Osteoblast (primary cell): ENCODE measurements at regions not wholly inside any gene's neighbourhood (a gene's known extent, or its start where the extent isn't known, plus 50 kb on each side); places are given as distances from the start of the nearest gene placed in this dataset.
A peak's percentile ranks its signal among the peaks of the same experiment; 100 is the strongest.

Experiments
- DNase-seq: peaks from one replicate; pipeline ENCODE4 v3.0.0; 2011; ENCODE audit warnings: low spot score, mixed read lengths; ENCODE audit not compliant: insufficient read length; ENCODE audit errors: missing footprints
- H2AFZ ChIP-seq: 2 replicates; pipeline ENCODE4 v1.6.0; 2011; ENCODE audit warnings: mild to moderate bottlenecking, low read length
- H3K27ac ChIP-seq: 2 replicates; pipeline ENCODE4 v1.5.1; 2011; ENCODE audit warnings: mild to moderate bottlenecking, low read depth, low read length, moderate library complexity
- H3K27me3 ChIP-seq: 2 replicates; pipeline ENCODE4 v1.6.0; 2012; ENCODE audit warnings: mild to moderate bottlenecking, control low read depth, inconsistent platforms, low read length, moderate library complexity; ENCODE audit not compliant: insufficient read depth
- H3K36me3 ChIP-seq: 2 replicates; pipeline ENCODE4 v1.5.1; 2011; ENCODE audit warnings: mild to moderate bottlenecking, low read length, control low read depth, moderate library complexity; ENCODE audit not compliant: insufficient read depth
- H3K4me1 ChIP-seq: 2 replicates; pipeline ENCODE4 v1.5.1; 2011; ENCODE audit warnings: mild to moderate bottlenecking, low read length, control low read depth, moderate library complexity; ENCODE audit not compliant: insufficient read depth
- H3K4me2 ChIP-seq: 2 replicates; pipeline ENCODE4 v1.6.0; 2011; ENCODE audit warnings: mild to moderate bottlenecking, low read length; ENCODE audit not compliant: insufficient read depth
- H3K4me3 ChIP-seq: fragments of 200-600 bp; sonication (generic); 3 replicates; pipeline ENCODE4 v1.5.1; 2012; ENCODE audit warnings: mild to moderate bottlenecking, low read length, inconsistent platforms; ENCODE audit not compliant: insufficient read depth
- H3K79me2 ChIP-seq: 2 replicates; pipeline ENCODE4 v1.6.0; 2012; ENCODE audit warnings: mild to moderate bottlenecking, low read length, control low read depth, inconsistent platforms; ENCODE audit not compliant: insufficient read depth
- H3K9me3 ChIP-seq: 2 replicates; pipeline ENCODE4 v1.5.1; 2011; ENCODE audit warnings: low read depth, low read length, control low read depth
- H4K20me1 ChIP-seq: 2 replicates; pipeline ENCODE4 v1.6.0; 2012; ENCODE audit warnings: mild to moderate bottlenecking, low read length, control low read depth; ENCODE audit not compliant: insufficient read depth
- TF ChIP-seq, protein P1 (sequence below): IDR thresholded peaks from 2 replicates; pipeline ENCODE4 v1.5.1; 2011; ENCODE audit warnings: mild to moderate bottlenecking, low read depth, low read length, moderate library complexity; ENCODE audit errors: extremely low read depth

DNA sequence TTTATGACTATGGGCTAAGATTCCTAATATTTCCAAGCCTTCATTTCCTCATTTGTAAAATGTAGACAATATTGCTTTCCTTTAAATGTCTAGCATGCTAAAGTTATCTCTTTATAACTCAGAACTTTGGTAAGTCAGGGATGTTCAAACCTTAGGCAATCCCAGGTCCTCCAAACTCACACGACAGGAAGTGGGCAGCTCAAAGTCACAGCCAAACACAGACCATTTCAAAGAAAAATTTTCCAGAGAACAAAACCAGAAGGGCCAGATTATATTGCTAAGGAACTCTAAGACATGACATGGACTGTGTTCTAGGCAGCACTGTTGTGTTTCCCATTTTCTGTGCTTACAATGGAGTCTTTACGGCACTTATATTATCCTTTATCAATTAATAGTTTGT is 87.8 kb upstream of the DYNC1I1 start:
- H2AFZ ChIP-seq = no peak overlapping the region
- no peak for DNase-seq

DNA sequence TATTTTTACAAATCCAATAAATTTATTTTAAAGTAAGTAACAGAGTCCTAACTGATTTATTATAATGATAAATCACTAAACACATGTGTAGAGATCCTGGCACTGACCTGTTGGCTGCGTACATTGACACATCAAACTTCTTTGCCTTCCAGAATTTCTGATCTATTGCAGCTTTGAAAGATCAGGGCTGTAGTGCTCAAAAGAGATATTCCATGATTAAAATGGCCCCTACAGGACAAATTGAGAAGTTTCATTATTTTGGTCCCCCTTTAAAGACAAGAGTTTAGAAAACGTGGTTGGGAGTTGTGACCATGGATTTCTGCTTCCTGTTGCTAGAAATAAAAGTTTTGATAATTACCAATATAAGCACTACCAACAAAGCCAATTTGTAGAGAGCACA is 87.7 kb upstream of the PDK4 start:
- Histone ChIP-seq H3K27me3 (no peaks in the 10 kb centered on the region), H3K4me1 (no peaks in the 10 kb centered on the region), H4K20me1 (no peaks in the 10 kb centered on the region), H3K4me3 (no peak overlapping the region), H3K9me3 (no peaks in the 10 kb centered on the region), H3K79me2 (no peaks in the 10 kb centered on the region), H2AFZ (no peak overlapping the region), H3K27ac (no peak overlapping the region), H3K4me2 (no peak overlapping the region), H3K36me3 (no peaks in the 10 kb centered on the region)
- DNase-seq = peak; percentile 66
- TF ChIP-seq, protein P1, sequence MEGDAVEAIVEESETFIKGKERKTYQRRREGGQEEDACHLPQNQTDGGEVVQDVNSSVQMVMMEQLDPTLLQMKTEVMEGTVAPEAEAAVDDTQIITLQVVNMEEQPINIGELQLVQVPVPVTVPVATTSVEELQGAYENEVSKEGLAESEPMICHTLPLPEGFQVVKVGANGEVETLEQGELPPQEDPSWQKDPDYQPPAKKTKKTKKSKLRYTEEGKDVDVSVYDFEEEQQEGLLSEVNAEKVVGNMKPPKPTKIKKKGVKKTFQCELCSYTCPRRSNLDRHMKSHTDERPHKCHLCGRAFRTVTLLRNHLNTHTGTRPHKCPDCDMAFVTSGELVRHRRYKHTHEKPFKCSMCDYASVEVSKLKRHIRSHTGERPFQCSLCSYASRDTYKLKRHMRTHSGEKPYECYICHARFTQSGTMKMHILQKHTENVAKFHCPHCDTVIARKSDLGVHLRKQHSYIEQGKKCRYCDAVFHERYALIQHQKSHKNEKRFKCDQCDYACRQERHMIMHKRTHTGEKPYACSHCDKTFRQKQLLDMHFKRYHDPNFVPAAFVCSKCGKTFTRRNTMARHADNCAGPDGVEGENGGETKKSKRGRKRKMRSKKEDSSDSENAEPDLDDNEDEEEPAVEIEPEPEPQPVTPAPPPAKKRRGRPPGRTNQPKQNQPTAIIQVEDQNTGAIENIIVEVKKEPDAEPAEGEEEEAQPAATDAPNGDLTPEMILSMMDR = peak; percentile 62

More for the DNA sequence above, 87.8 kb upstream of the DYNC1I1 start:
- H3K36me3 ChIP-seq = no peaks in the 10 kb centered on the region
- TF ChIP-seq, protein P1 = no peak
- H3K4me1 ChIP-seq = no peaks in the 10 kb centered on the region
- H3K27ac ChIP-seq = no peak overlapping the region
- no peaks in the 10 kb centered on the region for H3K27me3 ChIP-seq
- H3K4me3 ChIP-seq = no peak overlapping the region
- no peaks in the 10 kb centered on the region for H3K79me2 ChIP-seq
- no peaks in the 10 kb centered on the region for H3K9me3 ChIP-seq
- H4K20me1 ChIP-seq = no peaks in the 10 kb centered on the region
- no peak overlapping the region for H3K4me2 ChIP-seq

DNA sequence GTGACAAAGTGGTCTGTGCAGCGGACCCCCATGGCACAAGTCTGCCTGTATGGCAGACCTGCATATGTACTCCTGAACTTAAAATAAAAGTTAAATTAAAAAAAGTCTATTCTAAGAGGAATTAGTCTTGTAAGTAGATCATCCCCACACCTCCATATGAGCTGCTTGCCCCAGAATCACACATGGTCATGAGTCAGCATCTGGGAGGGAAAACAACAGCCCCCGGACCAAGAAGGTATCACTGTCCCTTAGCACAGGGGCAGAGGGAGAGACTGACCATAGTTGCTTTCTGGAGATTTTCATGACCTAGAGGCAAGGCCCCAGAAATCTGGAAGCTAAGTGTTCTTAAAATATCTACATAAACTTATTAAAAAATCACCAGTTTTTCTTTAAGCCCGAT is 86.6 kb upstream of the PDK4 start:
- Histone ChIP-seq H3K79me2 (no peaks in the 10 kb centered on the region), H3K4me1 (no peaks in the 10 kb centered on the region), H3K4me3 (no peak overlapping the region), H3K27ac (no peak overlapping the region), H3K36me3 (no peaks in the 10 kb centered on the region), H3K27me3 (no peaks in the 10 kb centered on the region), H3K9me3 (no peaks in the 10 kb centered on the region), H4K20me1 (no peaks in the 10 kb centered on the region), H3K4me2 (no peak overlapping the region), H2AFZ (no peak overlapping the region)
- TF ChIP-seq, protein P1 = no peak
- DNase-seq = no peak

DNA sequence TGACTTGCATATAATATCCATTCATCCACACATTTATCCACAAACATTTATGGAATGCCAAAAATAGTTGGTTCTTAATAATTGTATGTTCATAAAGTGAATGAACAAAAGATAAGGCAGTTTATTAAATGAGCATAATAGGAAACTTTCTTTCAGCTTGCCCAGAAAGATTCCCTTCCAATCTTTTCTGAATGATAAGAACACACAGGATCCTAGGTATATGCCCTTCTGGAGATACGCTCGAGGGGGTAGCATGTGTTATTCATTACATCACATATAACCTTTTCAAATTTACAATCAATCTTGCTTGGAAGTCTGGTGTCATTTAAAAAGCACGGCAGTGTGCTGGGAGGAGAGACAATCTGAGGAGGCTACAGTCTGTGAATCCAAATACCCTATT is 80.4 kb upstream of the PDK4 start:
- no peak overlapping the region for H3K27ac ChIP-seq
- H3K79me2 ChIP-seq = no peaks in the 10 kb centered on the region
- DNase-seq = no peak
- peaks cover 3% of the 10 kb centered on the region for H3K27me3 ChIP-seq
- no peak overlapping the region for H3K4me3 ChIP-seq
- no peak overlapping the region for H3K4me2 ChIP-seq
- no peak overlapping the region for H2AFZ ChIP-seq
- H3K36me3 ChIP-seq = no peaks in the 10 kb centered on the region
- H4K20me1 ChIP-seq = no peaks in the 10 kb centered on the region
- TF ChIP-seq, protein P1 = no peak
- H3K4me1 ChIP-seq = no peaks in the 10 kb centered on the region
- no peaks in the 10 kb centered on the region for H3K9me3 ChIP-seq
